Epithelial cell of proximal tubule (primary cell): ENCODE measurements at regions not wholly inside any gene's neighbourhood (a gene's known extent, or its start where the extent isn't known, plus 50 kb on each side); places are given as distances from the start of the nearest gene placed in this dataset.
"Not testable (repeated sequence)": the region's sequence is repeated elsewhere in the genome, so short reads cannot be mapped to it uniquely, and the experiment has no call there.

Experiments
- DNase-seq: peaks from one replicate; pipeline ENCODE4 v3.0.0-alpha.2; 2011; ENCODE audit warnings: low read depth
- H3K4me3 ChIP-seq: 2 replicates; pipeline ENCODE4 v1.5.1; 2011; ENCODE audit warnings: low read depth, mild to moderate bottlenecking, low read length
- CTCF ChIP-seq: conservative IDR thresholded peaks from 2 replicates; pipeline ENCODE4 v1.5.1; 2012; ENCODE audit warnings: low read depth, mild to moderate bottlenecking, low read length

- no peak for DNase-seq
- no peak for TF ChIP-seq CTCF
- H3K4me3 ChIP-seq, result no peak overlapping the region
Observed at GRCh38 chr3:178217479-178217878, 318.8 kb upstream of the KCNMB2 start.

- TF ChIP-seq CTCF, result no peak
- DNase-seq, result no peak
- no peak overlapping the region for H3K4me3 ChIP-seq
Observed at GRCh38 chr3:178218231-178218630, 318.0 kb upstream of the KCNMB2 start.

GRCh38 chr3:178219661-178220060, 316.6 kb upstream of the KCNMB2 start:
- not testable (repeated sequence) for DNase-seq, H3K4me3 ChIP-seq

- DNase-seq, result no peak
- H3K4me3 ChIP-seq, result no peak overlapping the region
- no peak for TF ChIP-seq CTCF
Observed at GRCh38 chr3:178223876-178224275, 312.4 kb upstream of the KCNMB2 start.

GRCh38 chr3:178226094-178226493, 310.1 kb upstream of the KCNMB2 start:
- no peak for TF ChIP-seq CTCF
- DNase-seq, result no peak
- H3K4me3 ChIP-seq, result no peak overlapping the region

GRCh38 chr3:178231645-178232044, 304.6 kb upstream of the KCNMB2 start:
- TF ChIP-seq CTCF, result no peak
- no peak for DNase-seq

GRCh38 chr3:178233371-178234071, 302.7 kb upstream of the KCNMB2 start:
- TF ChIP-seq CTCF, result no peak
- DNase-seq, result no peak
- no peak overlapping the region for H3K4me3 ChIP-seq

More at GRCh38 chr3:178231645-178232044, 304.6 kb upstream of the KCNMB2 start:
- no peak overlapping the region for H3K4me3 ChIP-seq
